K562 (cell line): ENCODE measurements at regions not wholly inside any gene's neighbourhood (a gene's known extent, or its start where the extent isn't known, plus 50 kb on each side); places are given as distances from the start of the nearest gene placed in this dataset.

ENCODE experiments used
- ATAC-seq: fragments of 200-7000 bp; cut with Tn5 transposase; 3 replicates; pipeline ENCODE4 v1.9.1; 2020; ENCODE audit warnings: moderate library complexity
- BruUV-seq: library from RNA; stranded (reverse); fragments of 400-500 nt; replicated peaks from 2 replicates; lab custom pipeline; 2021; lab: Mats Ljungman, UMichigan
- CTCF ChIA-PET: fragments of 300-600 bp; formaldehyde crosslinking; extraction: SDS; loops from one replicate; lab custom pipeline; 2021; ENCODE audit warnings: low intra/inter-chr PET ratio; lab: Yijun Ruan, JAX
- POLR2A ChIA-PET: fragments of 300-600, 350-650 bp; sonication (Branson Sonifier 250); formaldehyde crosslinking; extraction: SDS; loops from one replicate; lab custom pipeline; 2021; ENCODE audit warnings: antibody characterized with exemption, inconsistent platforms; lab: Yijun Ruan, JAX
- DNase-seq, 4 experiments: peaks; one replicate each; pipeline versions ENCODE4 v3.0.0 to v3.0.0-alpha.2; 2011 to 2018; ENCODE audit warnings: low spot score in 3 of 4, mixed read lengths in 3 of 4; ENCODE audit errors: extremely low read depth in 1 of 4
- FAIRE-seq: peaks from 2 replicates; lab custom pipeline; 2011; peaks lifted over from hg19 to GRCh38; lab: Jason Lieb, UNC
- H2AFZ ChIP-seq: 2 replicates; pipeline ENCODE4 v1.6.0; 2011; ENCODE audit warnings: low read depth, low read length, control low read depth, inconsistent platforms
- H3K27ac ChIP-seq: fragments of 200-600 bp; 3 replicates; pipeline ENCODE4 v1.8.0; 2011; ENCODE audit warnings: low read depth, mild to moderate bottlenecking, control low read depth, inconsistent platforms, low read length, moderate library complexity, mixed read lengths; ENCODE audit errors: extremely low read depth
- H3K27me3 ChIP-seq, 2 experiments: fragments of 300-600 bp in 1 of 2; 2 replicates in 1 of 2; 3 replicates in 1 of 2; pipeline versions ENCODE4 v1.6.0 to v1.8.0; 2011; ENCODE audit warnings: inconsistent platforms in 2 of 2, low read length in 2 of 2, mild to moderate bottlenecking in 1 of 2, mixed read lengths in 1 of 2, moderate library complexity in 1 of 2; ENCODE audit not compliant: control insufficient read depth in 2 of 2, insufficient read depth in 2 of 2
- H3K36me3 ChIP-seq: fragments of 300-600 bp; 3 replicates; pipeline ENCODE4 v1.8.0; 2011; ENCODE audit warnings: mild to moderate bottlenecking, low read length, inconsistent platforms; ENCODE audit not compliant: control insufficient read depth, insufficient read depth
- H3K4me1 ChIP-seq, 2 experiments: fragments of 200-600 bp in 1 of 2; replicated peaks in 1 of 2; 2 replicates in 1 of 2; 3 replicates in 1 of 2; pipeline versions ENCODE4 v1.5.1 to v1.8.0; 2011; ENCODE audit warnings: inconsistent platforms in 2 of 2, low read length in 2 of 2, mild to moderate bottlenecking in 1 of 2, mixed read lengths in 1 of 2, moderate library complexity in 1 of 2; ENCODE audit not compliant: control insufficient read depth in 2 of 2, insufficient read depth in 2 of 2
- H3K4me2 ChIP-seq: 2 replicates; pipeline ENCODE4 v1.6.1; 2011; ENCODE audit warnings: low read length, control low read depth, inconsistent platforms, mixed read lengths; ENCODE audit not compliant: insufficient read depth
- H3K4me3 ChIP-seq: fragments of 200-600 bp; sonication (generic), shearing (Covaris generic); 2 replicates; pipeline ENCODE4 v1.5.1; 2016; ENCODE audit warnings: control low read depth, inconsistent platforms
- H3K79me2 ChIP-seq: fragments of 200-600 bp; 3 replicates; pipeline ENCODE4 v1.8.0; 2011; ENCODE audit warnings: low read length, inconsistent platforms; ENCODE audit not compliant: control insufficient read depth, insufficient read depth
- H3K9ac ChIP-seq, 2 experiments: 2 replicates each; pipeline versions ENCODE4 v1.6.0 to v1.6.1; 2011; ENCODE audit warnings: low read depth in 2 of 2, low read length in 2 of 2, control low read depth in 1 of 2, inconsistent platforms in 1 of 2, mild to moderate bottlenecking in 1 of 2, mixed read lengths in 1 of 2; ENCODE audit not compliant: insufficient read depth in 1 of 2
- H3K9me1 ChIP-seq: one replicate; pipeline ENCODE4 v1.6.0; 2011; ENCODE audit warnings: inconsistent platforms, mild to moderate bottlenecking, low read length, moderate library complexity; ENCODE audit not compliant: control insufficient read depth, insufficient read depth
- H3K9me3 ChIP-seq: replicated peaks from 2 replicates; pipeline ENCODE4 v1.5.1; 2011; ENCODE audit warnings: low read depth, low read length, inconsistent platforms; ENCODE audit not compliant: control insufficient read depth, insufficient read depth
- H4K20me1 ChIP-seq: replicated peaks from 2 replicates; pipeline ENCODE4 v1.6.1; 2011; ENCODE audit warnings: low read length, inconsistent platforms, mixed read lengths; ENCODE audit not compliant: control insufficient read depth, insufficient read depth
- CC2D1A ChIP-seq: fragments of 450-650 bp; IDR thresholded peaks from 2 replicates; pipeline ENCODE4 v1.6.1; 2017; ENCODE audit warnings: mild to moderate bottlenecking
- CCAR2 ChIP-seq: fragments of 200-400 bp; formaldehyde crosslinking; IDR thresholded peaks from 2 replicates; pipeline ENCODE4 v1.6.1; 2017; ENCODE audit warnings: mild to moderate bottlenecking, low read depth, low read length
- E2F4 ChIP-seq: sonication (generic); formaldehyde crosslinking; IDR thresholded peaks from 2 replicates; pipeline ENCODE4 v1.8.0; 2022; ENCODE audit warnings: mild to moderate bottlenecking, low read depth, missing genetic modification reagents
- ELK1 ChIP-seq: sonication (generic); formaldehyde crosslinking; IDR thresholded peaks from 2 replicates; pipeline ENCODE4 v1.8.1; 2022; ENCODE audit warnings: missing genetic modification reagents
- HMGN3 ChIP-seq: IDR thresholded peaks from 2 replicates; pipeline ENCODE4 v1.6.1; 2011; ENCODE audit warnings: borderline replicate concordance, low read depth, mild to moderate bottlenecking, mixed read lengths, low read length; ENCODE audit not compliant: insufficient read length; ENCODE audit errors: extremely low read depth
- NCOA2 ChIP-seq, 2 experiments: fragments of 450-650 bp; IDR thresholded peaks; 2 replicates each; pipeline ENCODE4 v1.6.1; 2018; ENCODE audit warnings: mild to moderate bottlenecking in 2 of 2, moderate library complexity in 1 of 2; ENCODE audit not compliant: partially characterized antibody in 2 of 2
- TFAP4 ChIP-seq: sonication (generic); formaldehyde crosslinking; IDR thresholded peaks from 2 replicates; pipeline ENCODE4 v1.8.0; 2022; ENCODE audit warnings: missing genetic modification reagents, mild to moderate bottlenecking, moderate library complexity, borderline replicate concordance
- ZFPM2 ChIP-seq: fragments of 250-450 bp; sonication (Bioruptor Pico); IDR thresholded peaks from 2 replicates; pipeline ENCODE4 v1.5.1; 2022; ENCODE audit warnings: mild to moderate bottlenecking
- ZNF121 ChIP-seq: sonication (generic); formaldehyde crosslinking; conservative IDR thresholded peaks from 2 replicates; pipeline ENCODE4 v1.8.0; 2022; ENCODE audit warnings: missing genetic modification reagents
- ZNF239 ChIP-seq: fragments of 250-450 bp; sonication (Bioruptor Pico); IDR thresholded peaks from 2 replicates; pipeline ENCODE4 v1.4.0; 2020; ENCODE audit warnings: mild to moderate bottlenecking
- ZNF253 ChIP-seq: fragments of 250-450 bp; sonication (Bioruptor Pico); conservative IDR thresholded peaks from 2 replicates; pipeline ENCODE4 v1.6.1; 2021; ENCODE audit warnings: mild to moderate bottlenecking
- ZNF780A ChIP-seq: fragments of 250-450 bp; sonication (Bioruptor Pico); IDR thresholded peaks from 2 replicates; pipeline ENCODE4 v1.5.0; 2021; ENCODE audit warnings: mild to moderate bottlenecking
- in situ Hi-C: fragments of 300-500 bp; cut with MboI; formaldehyde crosslinking; loops from 4 replicates; pipeline ENCODE4 v1.15.0; 2018; ENCODE audit warnings: inconsistent platforms, mixed read lengths
- intact Hi-C: fragments of 100-400 bp; cut with micrococcal nuclease; formaldehyde crosslinking; loops from 2 replicates; pipeline ENCODE4 v1.14.2; 2022
- TF ChIP-seq, protein P1 (sequence below), 3 experiments: fragments of 200-800 bp in 1 of 3; sonication (Bioruptor generic) in 1 of 3; sonication (generic) in 1 of 3; formaldehyde crosslinking in 1 of 3; IDR thresholded peaks; 2 replicates each; pipeline versions ENCODE4 v1.6.1 to v1.8.0; 2016 to 2022; ENCODE audit warnings: mild to moderate bottlenecking in 2 of 3, missing compliant biosample characterization in 2 of 3, missing genetic modification characterization in 2 of 3, missing genetic modification reagents in 1 of 3

- POLR2A ChIA-PET: no interaction called here
- TF ChIP-seq TFAP4 (CRISPR knock-in tag) (no peak), CCAR2 (no peak), HMGN3 (no peak), ZNF780A (CRISPR knock-in tag) (no peak), ZFPM2 (CRISPR knock-in tag) (no peak), ZNF253 (CRISPR knock-in tag) (no peak), CC2D1A (no peak), ZNF239 (CRISPR knock-in tag) (no peak), ELK1 (CRISPR knock-in tag) (no peak), E2F4 (no peak), NCOA2 (IDR thresholded peaks at IDR 0.05; ENCODE audit: partially characterized antibody in 2 of 2) (no peak), ZNF121 (CRISPR knock-in tag) (no peak)
- TF ChIP-seq, protein P1, sequence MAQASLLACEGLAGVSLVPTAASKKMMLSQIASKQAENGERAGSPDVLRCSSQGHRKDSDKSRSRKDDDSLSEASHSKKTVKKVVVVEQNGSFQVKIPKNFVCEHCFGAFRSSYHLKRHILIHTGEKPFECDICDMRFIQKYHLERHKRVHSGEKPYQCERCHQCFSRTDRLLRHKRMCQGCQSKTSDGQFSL (CRISPR knock-in tag; IDR thresholded peaks at IDR 0.05): no peak
- TF ChIP-seq, protein P1 (tag; IDR thresholded peaks at IDR 0.05): no peak
- TF ChIP-seq, all 486 proteins: peak for 0
- ATAC-seq (no peak), FAIRE-seq (no peak), DNase-seq (no peak)
- Histone ChIP-seq H3K27ac (no peak overlapping the region), H3K9me3 (no peaks in the 10 kb centered on the region), H3K36me3 (no peaks in the 10 kb centered on the region), H4K20me1 (no peaks in the 10 kb centered on the region), H3K4me2 (no peak overlapping the region), H3K27me3 (no peaks in the 10 kb centered on the region), H2AFZ (no peak overlapping the region), H3K9me1 (no peaks in the 10 kb centered on the region), H3K4me3 (no peak overlapping the region), H3K79me2 (no peaks in the 10 kb centered on the region), H3K4me1 (no peaks in the 10 kb centered on the region), H3K9ac (no peak overlapping the region)
- intact Hi-C loops: no loop called here
- CTCF ChIA-PET: no interaction called here
- in situ Hi-C loops: no loop called here
- no TSS peak for BruUV-seq
Observed at GRCh38 chr5:152622628-152623027, 217.5 kb upstream of the NMUR2 start.
